ENCODE measurements at regions not wholly inside any gene's neighbourhood (a gene's known extent, or its start where the extent isn't known, plus 50 kb on each side); places are given as distances from the start of the nearest gene placed in this dataset.

DNA sequence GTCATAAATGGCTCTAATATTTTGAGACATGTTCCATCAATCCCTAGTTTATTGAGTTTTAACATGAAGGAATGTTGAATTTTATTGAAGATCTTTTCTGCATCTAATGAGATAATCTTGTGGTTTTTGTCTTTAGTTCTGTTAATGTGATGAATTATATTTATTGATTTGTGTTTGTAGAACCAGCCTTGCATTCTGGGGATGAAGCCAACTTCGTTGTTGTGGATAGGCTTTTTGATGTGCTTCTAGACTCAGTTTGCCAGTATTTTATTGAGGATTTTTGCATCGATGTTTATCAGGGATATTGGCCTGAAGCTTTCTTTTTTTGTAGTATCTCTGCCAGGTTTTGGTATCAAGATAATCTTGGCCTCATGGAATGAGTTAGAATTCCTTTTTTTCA, 72.0 kb upstream of the CD96 start:
- no peaks in the 10 kb centered on the region for H3K4me1 Mint-ChIP-seq (ENCODE audit: low read depth)
- no peak for DNase-seq (ENCODE audit: low spot score)
- H3K4me3 Mint-ChIP-seq (ENCODE audit: low read depth) = no peak overlapping the region
- no peaks in the 10 kb centered on the region for H3K36me3 Mint-ChIP-seq (ENCODE audit: low read depth)
- peaks cover 2% of the 10 kb centered on the region for H3K27me3 Mint-ChIP-seq (ENCODE audit: low read depth)
- intact Hi-C loops (cut with micrococcal nuclease) = no loop called here
- H3K9me3 Mint-ChIP-seq = peaks cover 7% of the 10 kb centered on the region
- no peak overlapping the region for H3K27ac Mint-ChIP-seq

- no peak for DNase-seq (ENCODE audit: low spot score)
- intact Hi-C loops (cut with micrococcal nuclease) = no loop called here
- Mint-ChIP-seq H3K4me3 (ENCODE audit: low read depth) (no peak overlapping the region), H3K27ac (no peak overlapping the region), H3K9me3 (peaks cover 7% of the 10 kb centered on the region), H3K4me1 (ENCODE audit: low read depth) (no peaks in the 10 kb centered on the region), H3K27me3 (ENCODE audit: low read depth) (peaks cover 2% of the 10 kb centered on the region), H3K36me3 (ENCODE audit: low read depth) (no peaks in the 10 kb centered on the region)
Measured at GRCh38 chr3:111471831-111472230, 70.2 kb upstream of the CD96 start.

DNA sequence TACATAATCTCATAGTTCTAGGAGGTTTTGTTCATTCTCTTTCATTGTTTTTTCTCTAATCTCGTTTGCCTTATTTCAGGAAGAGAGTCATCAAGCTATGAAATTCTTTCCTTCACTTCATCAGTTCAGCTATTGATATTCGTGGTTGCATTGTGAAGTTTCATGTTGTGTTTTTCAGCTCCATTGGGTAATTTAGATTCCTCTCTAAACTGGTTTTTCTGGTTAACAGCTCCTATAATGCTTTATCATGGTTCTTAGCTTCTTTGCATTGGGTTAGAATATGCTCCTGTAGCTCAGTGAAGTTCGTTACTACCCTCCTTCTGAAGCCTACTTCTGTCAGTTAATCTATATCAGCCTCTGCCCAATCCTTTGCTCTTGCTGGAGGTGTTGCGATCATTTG, 69.4 kb upstream of the CD96 start:
- H3K9me3 Mint-ChIP-seq = peaks cover 7% of the 10 kb centered on the region

GRCh38 chr3:111473550-111473949, 68.4 kb upstream of the CD96 start:
- peaks cover 7% of the 10 kb centered on the region for H3K9me3 Mint-ChIP-seq
- H3K4me3 Mint-ChIP-seq (ENCODE audit: low read depth) = no peak overlapping the region
- DNase-seq (ENCODE audit: low spot score) = no peak
- no peaks in the 10 kb centered on the region for H3K36me3 Mint-ChIP-seq (ENCODE audit: low read depth)
- intact Hi-C loops (cut with micrococcal nuclease) = no loop called here
- no peaks in the 10 kb centered on the region for H3K4me1 Mint-ChIP-seq (ENCODE audit: low read depth)
- H3K27me3 Mint-ChIP-seq (ENCODE audit: low read depth) = peaks cover 1% of the 10 kb centered on the region
- no peak overlapping the region for H3K27ac Mint-ChIP-seq

More for the DNA sequence above, 69.4 kb upstream of the CD96 start:
- Mint-ChIP-seq H3K27me3 (ENCODE audit: low read depth) (peaks cover 3% of the 10 kb centered on the region), H3K36me3 (ENCODE audit: low read depth) (no peaks in the 10 kb centered on the region), H3K4me3 (ENCODE audit: low read depth) (no peak overlapping the region), H3K27ac (no peak overlapping the region), H3K4me1 (ENCODE audit: low read depth) (no peaks in the 10 kb centered on the region)
- no peak for DNase-seq (ENCODE audit: low spot score)
- intact Hi-C loops (cut with micrococcal nuclease) = no loop called here

GRCh38 chr3:111476701-111477100, 65.3 kb upstream of the CD96 start:
- Mint-ChIP-seq H3K27me3 (ENCODE audit: low read depth) (peaks cover 1% of the 10 kb centered on the region), H3K4me3 (ENCODE audit: low read depth) (no peak overlapping the region), H3K4me1 (ENCODE audit: low read depth) (no peaks in the 10 kb centered on the region), H3K27ac (no peak overlapping the region), H3K9me3 (no peaks in the 10 kb centered on the region), H3K36me3 (ENCODE audit: low read depth) (no peaks in the 10 kb centered on the region)
- no peak for DNase-seq (ENCODE audit: low spot score)
- intact Hi-C loops (cut with micrococcal nuclease) = no loop called here

DNA sequence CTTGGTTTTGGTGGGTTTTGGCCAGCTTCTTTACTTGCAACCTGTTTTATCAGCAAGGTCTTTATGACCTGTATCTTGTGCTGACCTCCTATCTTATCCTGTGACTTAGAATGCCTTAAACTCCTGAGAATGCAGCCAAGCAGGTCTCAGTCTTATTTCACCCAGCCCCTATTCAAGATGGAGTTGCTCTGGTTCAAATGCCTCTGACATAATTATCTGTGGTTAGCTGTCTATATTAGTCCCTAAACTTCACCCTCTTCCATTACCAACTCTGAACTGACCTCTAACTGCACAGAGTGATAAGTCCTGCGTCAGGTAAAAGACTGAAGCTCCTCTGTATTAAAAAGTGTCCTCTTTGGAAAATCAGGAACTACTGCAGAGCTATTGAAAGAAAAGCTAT, 61.9 kb upstream of the CD96 start:
- intact Hi-C loops (cut with micrococcal nuclease) = no loop called here
- peaks cover 1% of the 10 kb centered on the region for H3K27me3 Mint-ChIP-seq (ENCODE audit: low read depth)
- no peak overlapping the region for H3K4me3 Mint-ChIP-seq (ENCODE audit: low read depth)
- no peak overlapping the region for H3K27ac Mint-ChIP-seq
- peaks cover 5% of the 10 kb centered on the region for H3K9me3 Mint-ChIP-seq
- H3K36me3 Mint-ChIP-seq (ENCODE audit: low read depth) = no peaks in the 10 kb centered on the region
- no peak for DNase-seq (ENCODE audit: low spot score)
- no peaks in the 10 kb centered on the region for H3K4me1 Mint-ChIP-seq (ENCODE audit: low read depth)

DNA sequence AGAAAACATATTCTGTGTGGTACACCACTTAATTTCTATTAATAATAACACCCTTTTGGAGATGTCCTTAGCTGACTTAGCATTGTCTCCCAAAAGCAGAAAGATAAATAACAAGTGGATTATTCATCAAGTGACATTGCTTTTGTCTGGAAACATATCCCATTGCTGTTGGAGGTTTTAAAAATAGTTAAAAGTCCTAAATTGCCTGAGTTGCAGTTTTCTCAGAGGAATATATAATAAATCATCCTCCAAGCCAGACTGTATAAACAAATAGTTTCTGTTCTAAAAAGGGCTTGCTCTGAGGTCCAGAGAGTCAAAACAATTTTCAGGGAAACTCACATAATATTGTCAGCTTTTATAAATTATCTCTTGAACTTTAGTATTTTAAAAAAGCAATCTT, 60.4 kb upstream of the CD96 start:
- DNase-seq (ENCODE audit: low spot score) = no peak
- H3K36me3 Mint-ChIP-seq (ENCODE audit: low read depth) = no peaks in the 10 kb centered on the region
- no peak overlapping the region for H3K4me3 Mint-ChIP-seq (ENCODE audit: low read depth)
- no peak overlapping the region for H3K27ac Mint-ChIP-seq
- peaks cover 1% of the 10 kb centered on the region for H3K27me3 Mint-ChIP-seq (ENCODE audit: low read depth)
- H3K9me3 Mint-ChIP-seq = peaks cover 9% of the 10 kb centered on the region
- intact Hi-C loops (cut with micrococcal nuclease) = no loop called here
- peaks cover 3% of the 10 kb centered on the region for H3K4me1 Mint-ChIP-seq (ENCODE audit: low read depth)

- Mint-ChIP-seq H3K9me3 (peaks cover 12% of the 10 kb centered on the region), H3K27me3 (ENCODE audit: low read depth) (no peaks in the 10 kb centered on the region), H3K4me1 (ENCODE audit: low read depth) (peaks cover 3% of the 10 kb centered on the region), H3K27ac (no peak overlapping the region), H3K36me3 (ENCODE audit: low read depth) (no peaks in the 10 kb centered on the region), H3K4me3 (ENCODE audit: low read depth) (no peak overlapping the region)
- intact Hi-C loops (cut with micrococcal nuclease) = no loop called here
- DNase-seq (ENCODE audit: low spot score) = no peak
Measured at GRCh38 chr3:111482574-111482973, 59.4 kb upstream of the CD96 start.

DNA sequence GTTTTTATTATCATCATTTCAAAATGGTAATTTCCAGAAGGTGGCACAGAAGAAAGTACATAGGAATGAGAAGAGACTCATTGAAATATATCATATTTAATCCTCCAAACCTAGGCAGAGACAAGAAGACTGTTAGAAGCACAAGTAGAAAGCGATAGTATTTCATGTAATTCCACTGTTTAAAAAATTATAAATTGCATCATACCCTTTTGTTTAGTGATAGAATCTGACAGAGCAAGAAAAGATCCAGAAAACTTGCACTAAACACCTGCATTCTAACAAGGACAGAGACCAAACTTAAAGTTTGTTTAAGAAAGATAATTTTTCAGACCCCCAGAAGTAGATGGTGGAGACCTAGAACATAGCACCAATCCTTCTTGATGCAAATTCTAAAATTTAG, 56.9 kb upstream of the CD96 start:
- H3K4me1 Mint-ChIP-seq (ENCODE audit: low read depth) = peaks cover 3% of the 10 kb centered on the region
- H3K27ac Mint-ChIP-seq = no peak overlapping the region
- no peak for DNase-seq (ENCODE audit: low spot score)
- H3K27me3 Mint-ChIP-seq (ENCODE audit: low read depth) = no peaks in the 10 kb centered on the region
- peaks cover 12% of the 10 kb centered on the region for H3K9me3 Mint-ChIP-seq
- H3K36me3 Mint-ChIP-seq (ENCODE audit: low read depth) = no peaks in the 10 kb centered on the region
- no peak overlapping the region for H3K4me3 Mint-ChIP-seq (ENCODE audit: low read depth)
- intact Hi-C loops (cut with micrococcal nuclease) = no loop called here
